Spinal cord (tissue), 9 donors: ENCODE measurements at regions not wholly inside any gene's neighbourhood (a gene's known extent, or its start where the extent isn't known, plus 50 kb on each side); places are given as distances from the start of the nearest gene placed in this dataset.

Experiments
- DNase-seq, 6 donors: peaks; one replicate each; pipeline versions ENCODE4 v3.0.0 to v3.0.0-alpha.2; 2013 to 2015; ENCODE audit warnings: low spot score in 6 of 6, low read depth in 4 of 6
- H3K27ac ChIP-seq: one replicate; pipeline ENCODE4 v1.5.1; 2013; ENCODE audit warnings: low read depth, low read length, control low read depth
- H3K27me3 ChIP-seq: one replicate; pipeline ENCODE4 v1.6.1; 2013; ENCODE audit warnings: low read length; ENCODE audit not compliant: control insufficient read depth, insufficient read depth
- H3K36me3 ChIP-seq: one replicate; pipeline ENCODE4 v1.6.1; 2013; ENCODE audit warnings: low read length; ENCODE audit not compliant: control insufficient read depth, insufficient read depth
- H3K4me1 ChIP-seq: one replicate; pipeline ENCODE4 v1.6.1; 2013; ENCODE audit warnings: low read length; ENCODE audit not compliant: control insufficient read depth, insufficient read depth
- H3K4me3 ChIP-seq: one replicate; pipeline ENCODE4 v1.5.1; 2013; ENCODE audit warnings: low read depth, low read length, control low read depth
- H3K9me3 ChIP-seq: one replicate; pipeline ENCODE4 v1.6.1; 2013; ENCODE audit warnings: low read length; ENCODE audit not compliant: control insufficient read depth, insufficient read depth
- WGBS: methylation state at CpG from one replicate; pipeline ENCODE4 v1.1.5; 2013; ENCODE audit warnings: missing lambda C conversion rate; ENCODE audit not compliant: insufficient coverage; 5-methylcytosine and 5-hydroxymethylcytosine counted together
- donor health status: healthy.

GRCh38 chr21:27225940-27226339 is 259.1 kb upstream of the ADAMTS5 start:
- Histone ChIP-seq H3K36me3 (no peaks in the 10 kb centered on the region), H3K4me1 (no peaks in the 10 kb centered on the region), H3K27me3 (no peaks in the 10 kb centered on the region), H3K9me3 (no peaks in the 10 kb centered on the region), H3K4me3 (no peak overlapping the region), H3K27ac (no peak overlapping the region)
- no peak for DNase-seq
- 80% methylated on average over 1 of the region's 2 CpGs for WGBS

DNA sequence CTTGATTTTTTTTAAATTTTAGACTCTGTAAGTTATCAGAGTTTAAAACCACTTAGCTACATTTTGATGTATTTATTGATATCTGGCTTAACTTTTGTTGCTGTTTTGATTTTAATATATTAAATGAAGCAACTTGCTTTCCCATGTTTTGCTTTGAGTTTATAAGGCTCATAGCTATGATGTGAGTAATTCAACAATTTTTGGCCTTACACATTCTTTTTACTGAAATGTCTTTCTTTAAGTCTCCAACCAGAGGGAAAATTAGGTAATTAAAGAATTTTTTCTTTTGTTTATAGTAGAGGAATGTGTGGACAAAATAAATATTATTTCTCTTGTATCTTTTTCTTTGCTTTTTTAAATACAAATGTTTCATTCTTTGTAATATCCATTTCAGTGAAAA is 258.3 kb upstream of the ADAMTS5 start:
- no peaks in the 10 kb centered on the region for H3K36me3 ChIP-seq
- no peaks in the 10 kb centered on the region for H3K27me3 ChIP-seq
- no peak overlapping the region for H3K4me3 ChIP-seq

DNA sequence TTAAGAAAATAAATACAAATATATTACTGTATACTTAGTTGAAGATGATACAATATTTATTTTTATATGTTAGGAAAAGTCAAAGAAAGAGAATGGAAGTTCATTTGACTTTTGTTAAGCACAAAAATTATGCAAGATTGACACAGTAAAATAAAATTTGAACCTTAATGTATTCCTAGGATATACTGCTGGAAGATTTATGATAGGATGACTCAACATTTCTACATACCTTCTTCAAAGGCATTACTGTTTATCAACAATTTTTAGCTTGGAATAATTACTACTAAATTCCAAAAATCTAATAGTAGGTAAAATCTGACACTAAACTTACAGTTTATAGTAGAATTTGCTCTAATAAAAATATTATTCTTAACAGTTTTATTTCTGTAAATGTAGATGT is 257.3 kb upstream of the ADAMTS5 start:
- no peak for DNase-seq
- H3K27me3 ChIP-seq, result no peaks in the 10 kb centered on the region
- H3K36me3 ChIP-seq, result no peaks in the 10 kb centered on the region
- no peaks in the 10 kb centered on the region for H3K9me3 ChIP-seq
- no peaks in the 10 kb centered on the region for H3K4me1 ChIP-seq
- H3K4me3 ChIP-seq, result no peak overlapping the region
- H3K27ac ChIP-seq, result no peak overlapping the region

More for the DNA sequence above, 258.3 kb upstream of the ADAMTS5 start:
- DNase-seq, result no peak
- H3K9me3 ChIP-seq, result no peaks in the 10 kb centered on the region
- no peak overlapping the region for H3K27ac ChIP-seq
- H3K4me1 ChIP-seq, result no peaks in the 10 kb centered on the region

DNA sequence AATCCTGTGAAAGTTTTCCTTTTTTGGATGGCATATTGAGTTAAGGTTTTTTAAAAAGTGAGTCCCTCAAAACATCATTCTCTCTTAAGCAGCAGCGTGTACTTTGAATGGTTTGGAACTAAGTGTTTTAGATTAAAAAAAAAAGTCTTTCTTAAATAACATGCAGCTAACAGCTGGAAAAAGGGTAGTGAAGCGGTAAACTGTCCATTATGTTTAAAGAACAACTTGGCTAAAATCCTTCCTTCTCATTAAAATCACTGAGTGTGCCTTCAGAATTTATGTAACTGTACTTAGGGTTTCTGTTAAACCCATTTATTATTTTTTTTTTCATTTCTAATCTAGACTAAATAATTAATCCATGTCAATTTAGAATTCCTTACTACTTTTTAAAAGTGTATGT is 254.2 kb upstream of the ADAMTS5 start:
- WGBS, result no CpG with 5 or more reads among the region's 2 CpGs

DNA sequence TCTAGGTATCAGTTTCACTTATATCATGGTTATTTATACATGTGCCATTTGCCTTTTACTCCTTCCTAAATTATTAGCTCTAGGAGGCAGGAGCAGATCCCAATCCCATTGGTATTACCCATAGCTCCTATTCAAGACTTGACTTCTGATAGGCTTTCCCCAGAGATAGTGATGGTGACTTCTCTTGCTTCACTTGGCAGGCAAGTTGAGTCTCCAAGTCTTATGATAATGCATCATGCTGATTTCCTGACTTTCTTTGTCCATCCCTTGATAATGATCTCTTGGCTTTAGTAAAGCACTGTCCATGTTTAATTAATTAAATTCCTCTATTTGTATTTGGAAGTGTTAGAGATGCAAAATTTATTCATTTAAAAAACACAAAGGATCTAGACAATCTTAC is 253.5 kb upstream of the ADAMTS5 start:
- Histone ChIP-seq H3K4me3 (no peak overlapping the region), H3K36me3 (no peaks in the 10 kb centered on the region), H3K4me1 (no peaks in the 10 kb centered on the region), H3K27ac (no peak overlapping the region), H3K27me3 (no peaks in the 10 kb centered on the region), H3K9me3 (no peaks in the 10 kb centered on the region)
- no peak for DNase-seq

More for the DNA sequence above, 254.2 kb upstream of the ADAMTS5 start:
- H3K4me1 ChIP-seq, result no peaks in the 10 kb centered on the region
- H3K36me3 ChIP-seq, result no peaks in the 10 kb centered on the region
- H3K27ac ChIP-seq, result no peak overlapping the region
- no peaks in the 10 kb centered on the region for H3K27me3 ChIP-seq
- DNase-seq, result peak in 1 of 6 donors; percentile 34
- H3K4me3 ChIP-seq, result no peak overlapping the region
- no peaks in the 10 kb centered on the region for H3K9me3 ChIP-seq

GRCh38 chr21:27219068-27219467 is 252.2 kb upstream of the ADAMTS5 start:
- 100% methylated on average over 2 of the region's 2 CpGs for WGBS
- Histone ChIP-seq H3K9me3 (no peaks in the 10 kb centered on the region), H3K4me3 (no peak overlapping the region), H3K27ac (no peak overlapping the region), H3K36me3 (no peaks in the 10 kb centered on the region), H3K27me3 (no peaks in the 10 kb centered on the region), H3K4me1 (no peaks in the 10 kb centered on the region)
- DNase-seq, result no peak

GRCh38 chr21:27213303-27213702 is 246.4 kb upstream of the ADAMTS5 start:
- Histone ChIP-seq H3K4me3 (no peak overlapping the region), H3K27me3 (no peaks in the 10 kb centered on the region), H3K9me3 (no peaks in the 10 kb centered on the region), H3K4me1 (no peaks in the 10 kb centered on the region), H3K36me3 (no peaks in the 10 kb centered on the region), H3K27ac (no peak overlapping the region)
- DNase-seq, result peak in 1 of 6 donors; percentile 26

- no peaks in the 10 kb centered on the region for H3K27me3 ChIP-seq
- no peaks in the 10 kb centered on the region for H3K4me1 ChIP-seq
- no CpG with 5 or more reads among the region's 2 CpGs for WGBS
- no peak for DNase-seq
- H3K27ac ChIP-seq, result no peak overlapping the region
- H3K36me3 ChIP-seq, result no peaks in the 10 kb centered on the region
- no peak overlapping the region for H3K4me3 ChIP-seq
- no peaks in the 10 kb centered on the region for H3K9me3 ChIP-seq
Observed at GRCh38 chr21:27212441-27212840, 245.6 kb upstream of the ADAMTS5 start.

GRCh38 chr21:27209546-27209945 is 242.7 kb upstream of the ADAMTS5 start:
- Histone ChIP-seq H3K27ac (no peak overlapping the region), H3K36me3 (no peaks in the 10 kb centered on the region), H3K4me3 (no peak overlapping the region), H3K27me3 (no peaks in the 10 kb centered on the region), H3K9me3 (no peaks in the 10 kb centered on the region), H3K4me1 (no peaks in the 10 kb centered on the region)
- no peak for DNase-seq
- no CpG with 5 or more reads among the region's 1 CpG for WGBS

DNA sequence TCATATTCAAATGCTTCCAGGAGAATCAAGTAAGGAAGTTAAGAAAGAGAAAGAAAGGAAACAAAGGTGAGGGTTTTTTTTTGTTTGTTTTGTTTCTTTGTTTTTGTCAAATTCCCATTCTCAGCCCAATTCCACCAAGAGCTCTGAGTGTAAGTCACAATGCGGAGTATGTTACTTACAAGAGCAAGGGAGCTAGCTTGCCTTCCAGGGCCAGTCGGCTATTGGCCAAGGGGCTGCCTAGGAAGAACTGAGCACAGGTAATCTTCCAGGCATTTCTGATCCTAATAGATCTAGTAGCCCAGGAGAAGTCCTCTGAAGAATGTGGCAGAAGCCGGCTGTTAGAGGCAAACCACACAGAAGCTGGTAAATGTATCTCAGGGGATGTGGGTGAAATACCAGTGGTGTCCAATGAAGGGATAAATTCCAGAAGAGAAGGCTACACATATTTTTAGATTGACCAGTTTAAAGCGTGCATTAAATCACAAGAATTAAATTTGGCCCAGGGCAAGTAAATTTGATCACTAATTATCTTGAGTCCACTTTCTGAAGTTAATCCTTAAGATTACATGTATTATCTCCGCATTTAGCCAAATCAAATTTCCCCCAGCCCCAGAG is 239.6 kb upstream of the ADAMTS5 start:
- Histone ChIP-seq H3K9me3 (no peaks in the 10 kb centered on the region), H3K4me1 (no peaks in the 10 kb centered on the region), H3K27me3 (no peaks in the 10 kb centered on the region), H3K36me3 (no peaks in the 10 kb centered on the region), H3K27ac (no peak overlapping the region), H3K4me3 (no peak overlapping the region)
- WGBS, result 93% methylated on average over 3 of the region's 5 CpGs
- no peak for DNase-seq
